ENCODE measurements at regions not wholly inside any gene's neighbourhood (a gene's known extent, or its start where the extent isn't known, plus 50 kb on each side); places are given as distances from the start of the nearest gene placed in this dataset.

DNA sequence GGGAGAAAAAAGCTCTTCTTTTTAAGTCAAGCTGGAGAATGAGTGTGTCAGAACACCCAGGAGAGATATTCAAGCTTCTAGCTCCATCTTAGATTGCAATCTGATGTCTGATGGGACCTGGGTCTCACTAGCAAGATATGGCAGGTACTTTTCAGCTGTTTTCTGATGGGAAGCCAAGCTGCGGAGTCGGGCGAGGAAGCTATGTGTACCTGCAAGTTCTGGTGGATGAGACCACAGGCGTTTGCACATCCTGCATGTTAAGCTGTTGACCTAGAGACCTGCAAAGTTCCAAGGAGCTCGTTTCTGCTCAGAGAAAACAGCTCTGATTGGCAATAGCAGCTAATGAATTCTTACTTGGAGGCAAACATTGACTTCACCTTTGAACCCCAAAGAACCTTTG is 167.3 kb upstream of the GATB start:
- H3K27me3 ChIP-seq (ENCODE audit: control insufficient read depth, low read length), result no peaks in the 10 kb centered on the region
- no peaks in the 10 kb centered on the region for H4K20me1 ChIP-seq (ENCODE audit: control insufficient read depth, insufficient read depth, low read depth, low read length)
- no peak overlapping the region for H3K27ac ChIP-seq (ENCODE audit: low read depth, low read length)
- no peaks in the 10 kb centered on the region for H3K36me3 ChIP-seq (ENCODE audit: control insufficient read depth, low read length)
- H3K9me2 ChIP-seq (replicated peaks; ENCODE audit: control insufficient read depth, low read length), result no peaks in the 10 kb centered on the region
- H3K4me2 ChIP-seq (ENCODE audit: low read length), result no peak overlapping the region
- TF ChIP-seq, protein P1, sequence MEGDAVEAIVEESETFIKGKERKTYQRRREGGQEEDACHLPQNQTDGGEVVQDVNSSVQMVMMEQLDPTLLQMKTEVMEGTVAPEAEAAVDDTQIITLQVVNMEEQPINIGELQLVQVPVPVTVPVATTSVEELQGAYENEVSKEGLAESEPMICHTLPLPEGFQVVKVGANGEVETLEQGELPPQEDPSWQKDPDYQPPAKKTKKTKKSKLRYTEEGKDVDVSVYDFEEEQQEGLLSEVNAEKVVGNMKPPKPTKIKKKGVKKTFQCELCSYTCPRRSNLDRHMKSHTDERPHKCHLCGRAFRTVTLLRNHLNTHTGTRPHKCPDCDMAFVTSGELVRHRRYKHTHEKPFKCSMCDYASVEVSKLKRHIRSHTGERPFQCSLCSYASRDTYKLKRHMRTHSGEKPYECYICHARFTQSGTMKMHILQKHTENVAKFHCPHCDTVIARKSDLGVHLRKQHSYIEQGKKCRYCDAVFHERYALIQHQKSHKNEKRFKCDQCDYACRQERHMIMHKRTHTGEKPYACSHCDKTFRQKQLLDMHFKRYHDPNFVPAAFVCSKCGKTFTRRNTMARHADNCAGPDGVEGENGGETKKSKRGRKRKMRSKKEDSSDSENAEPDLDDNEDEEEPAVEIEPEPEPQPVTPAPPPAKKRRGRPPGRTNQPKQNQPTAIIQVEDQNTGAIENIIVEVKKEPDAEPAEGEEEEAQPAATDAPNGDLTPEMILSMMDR (IDR thresholded peaks at IDR 0.05; ENCODE audit: low read depth, low read length, poor library complexity, severe bottlenecking), result no peak
- TF ChIP-seq EZH2phosphoT487 (IDR thresholded peaks at IDR 0.05; ENCODE audit: borderline replicate concordance, low read length), result no peak
- no peaks in the 10 kb centered on the region for H3K9me3 ChIP-seq (ENCODE audit: control insufficient read depth, insufficient read depth, low read length)
- H3K79me2 ChIP-seq (ENCODE audit: control insufficient read depth, low read length), result no peaks in the 10 kb centered on the region
- H3K4me3 ChIP-seq (ENCODE audit: low read length), result no peak overlapping the region
- H3F3A ChIP-seq (ENCODE audit: control insufficient read depth, insufficient read depth), result no peaks in the 10 kb centered on the region
- no peaks in the 10 kb centered on the region for H3K4me1 ChIP-seq (ENCODE audit: control insufficient read depth, low read length)

DNA sequence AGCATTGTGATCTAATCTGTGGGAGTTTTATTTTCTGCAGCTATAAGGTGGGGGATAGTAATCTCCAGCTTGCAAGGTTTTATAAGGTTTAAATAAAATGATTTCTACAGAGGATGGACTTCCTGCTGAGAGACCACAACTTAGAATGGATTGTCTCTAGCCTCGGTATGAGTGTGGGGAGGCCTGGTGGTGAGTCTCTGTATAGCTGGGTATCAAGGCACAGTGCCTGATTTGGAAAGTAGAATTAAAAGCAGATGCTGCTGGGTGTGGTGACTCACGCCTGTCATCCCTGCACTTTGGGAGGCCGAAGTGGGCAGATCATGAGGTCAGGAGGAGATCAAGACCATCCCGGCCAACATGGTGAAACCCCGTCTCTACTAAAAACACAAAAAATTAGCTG is 162.0 kb upstream of the GATB start:
- no peak overlapping the region for H3K4me2 ChIP-seq (ENCODE audit: low read length)
- TF ChIP-seq, protein P1 (IDR thresholded peaks at IDR 0.05; ENCODE audit: low read depth, low read length, poor library complexity, severe bottlenecking), result no peak
- TF ChIP-seq EZH2phosphoT487 (IDR thresholded peaks at IDR 0.05; ENCODE audit: borderline replicate concordance, low read length), result no peak

DNA sequence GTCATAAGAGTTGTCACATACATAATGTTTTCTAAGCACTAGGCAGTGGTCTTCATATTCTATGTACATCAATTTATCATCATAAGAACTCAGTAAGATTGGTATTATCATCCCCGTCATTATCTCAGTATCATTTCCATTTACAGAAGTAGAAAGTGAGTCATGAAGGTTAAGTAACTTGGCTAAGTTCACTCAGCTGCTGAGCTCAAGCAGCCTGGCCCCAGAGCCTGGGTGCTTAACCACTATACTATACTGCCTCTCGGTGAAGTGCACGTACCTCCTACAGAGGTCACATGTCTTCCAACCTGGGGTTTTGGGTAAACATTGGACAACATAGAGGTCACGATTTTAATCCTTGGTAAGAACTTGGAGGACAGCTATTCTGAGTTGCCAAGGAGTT is 161.5 kb upstream of the GATB start:
- no peaks in the 10 kb centered on the region for H3K79me2 ChIP-seq (ENCODE audit: control insufficient read depth, low read length)
- no peak overlapping the region for H3K4me3 ChIP-seq (ENCODE audit: low read length)
- H4K20me1 ChIP-seq (ENCODE audit: control insufficient read depth, insufficient read depth, low read depth, low read length), result no peaks in the 10 kb centered on the region
- no peaks in the 10 kb centered on the region for H3K36me3 ChIP-seq (ENCODE audit: control insufficient read depth, low read length)
- no peaks in the 10 kb centered on the region for H3K9me2 ChIP-seq (replicated peaks; ENCODE audit: control insufficient read depth, low read length)
- H3K4me1 ChIP-seq (ENCODE audit: control insufficient read depth, low read length), result no peaks in the 10 kb centered on the region
- no peak for TF ChIP-seq EZH2phosphoT487 (IDR thresholded peaks at IDR 0.05; ENCODE audit: borderline replicate concordance, low read length)
- TF ChIP-seq, protein P1 (IDR thresholded peaks at IDR 0.05; ENCODE audit: low read depth, low read length, poor library complexity, severe bottlenecking), result no peak
- H3F3A ChIP-seq (ENCODE audit: control insufficient read depth, insufficient read depth), result no peaks in the 10 kb centered on the region
- no peaks in the 10 kb centered on the region for H3K27me3 ChIP-seq (ENCODE audit: control insufficient read depth, low read length)
- no peaks in the 10 kb centered on the region for H3K9me3 ChIP-seq (ENCODE audit: control insufficient read depth, insufficient read depth, low read length)
- no peak overlapping the region for H3K4me2 ChIP-seq (ENCODE audit: low read length)
- H3K27ac ChIP-seq (ENCODE audit: low read depth, low read length), result no peak overlapping the region

More for the DNA sequence above, 162.0 kb upstream of the GATB start:
- Histone ChIP-seq H3K79me2 (ENCODE audit: control insufficient read depth, low read length) (no peaks in the 10 kb centered on the region), H4K20me1 (ENCODE audit: control insufficient read depth, insufficient read depth, low read depth, low read length) (no peaks in the 10 kb centered on the region), H3K9me3 (ENCODE audit: control insufficient read depth, insufficient read depth, low read length) (no peaks in the 10 kb centered on the region), H3K27me3 (ENCODE audit: control insufficient read depth, low read length) (no peaks in the 10 kb centered on the region), H3K4me3 (ENCODE audit: low read length) (no peak overlapping the region), H3K9me2 (replicated peaks; ENCODE audit: control insufficient read depth, low read length) (no peaks in the 10 kb centered on the region), H3F3A (ENCODE audit: control insufficient read depth, insufficient read depth) (no peaks in the 10 kb centered on the region), H3K36me3 (ENCODE audit: control insufficient read depth, low read length) (no peaks in the 10 kb centered on the region), H3K27ac (ENCODE audit: low read depth, low read length) (no peak overlapping the region), H3K4me1 (ENCODE audit: control insufficient read depth, low read length) (no peaks in the 10 kb centered on the region)

DNA sequence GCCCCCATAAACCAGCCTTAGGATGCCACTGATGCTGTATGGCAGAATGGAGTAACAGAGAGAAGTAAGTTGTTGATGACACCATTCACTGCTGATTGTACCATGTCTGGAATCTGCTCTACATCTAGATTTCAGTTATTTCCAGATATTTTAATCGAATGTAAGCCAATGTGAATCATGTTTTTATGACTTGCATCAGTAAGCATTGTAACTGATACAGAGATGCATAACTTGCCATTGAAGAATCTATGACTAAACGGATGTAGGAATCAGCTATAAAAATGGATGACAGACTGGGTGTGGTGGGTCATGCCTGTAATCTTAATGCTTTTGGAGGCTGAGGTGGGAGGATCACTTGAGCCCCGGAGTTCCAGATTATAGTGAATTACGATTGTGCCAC is 161.0 kb upstream of the GATB start:
- Histone ChIP-seq H3K4me2 (ENCODE audit: low read length) (no peak overlapping the region), H3K9me2 (replicated peaks; ENCODE audit: control insufficient read depth, low read length) (no peaks in the 10 kb centered on the region), H3K27ac (ENCODE audit: low read depth, low read length) (no peak overlapping the region), H4K20me1 (ENCODE audit: control insufficient read depth, insufficient read depth, low read depth, low read length) (no peaks in the 10 kb centered on the region), H3K79me2 (ENCODE audit: control insufficient read depth, low read length) (no peaks in the 10 kb centered on the region), H3K27me3 (ENCODE audit: control insufficient read depth, low read length) (no peaks in the 10 kb centered on the region), H3K4me1 (ENCODE audit: control insufficient read depth, low read length) (no peaks in the 10 kb centered on the region), H3K36me3 (ENCODE audit: control insufficient read depth, low read length) (no peaks in the 10 kb centered on the region), H3F3A (ENCODE audit: control insufficient read depth, insufficient read depth) (no peaks in the 10 kb centered on the region), H3K4me3 (ENCODE audit: low read length) (no peak overlapping the region), H3K9me3 (ENCODE audit: control insufficient read depth, insufficient read depth, low read length) (no peaks in the 10 kb centered on the region)
- TF ChIP-seq, protein P1 (IDR thresholded peaks at IDR 0.05; ENCODE audit: low read depth, low read length, poor library complexity, severe bottlenecking), result no peak
- TF ChIP-seq EZH2phosphoT487 (IDR thresholded peaks at IDR 0.05; ENCODE audit: borderline replicate concordance, low read length), result no peak

Measured in DOHH2 (cell line).